HG02571 (cell line): ENCODE measurements at regions not wholly inside any gene's neighbourhood (a gene's known extent, or its start where the extent isn't known, plus 50 kb on each side); places are given as distances from the start of the nearest gene placed in this dataset.

Experiments
- ATAC-seq: cut with Tn5 transposase; IDR thresholded peaks from one replicate; pipeline ENCODE4 v1.9.1; 2021; ENCODE audit warnings: mild to moderate bottlenecking, moderate library complexity; ENCODE audit not compliant: unreplicated experiment

- no peak for ATAC-seq
These were observed 760.4 kb upstream of the TBX3 start for GRCh38 chr12:115444346-115444745.

DNA sequence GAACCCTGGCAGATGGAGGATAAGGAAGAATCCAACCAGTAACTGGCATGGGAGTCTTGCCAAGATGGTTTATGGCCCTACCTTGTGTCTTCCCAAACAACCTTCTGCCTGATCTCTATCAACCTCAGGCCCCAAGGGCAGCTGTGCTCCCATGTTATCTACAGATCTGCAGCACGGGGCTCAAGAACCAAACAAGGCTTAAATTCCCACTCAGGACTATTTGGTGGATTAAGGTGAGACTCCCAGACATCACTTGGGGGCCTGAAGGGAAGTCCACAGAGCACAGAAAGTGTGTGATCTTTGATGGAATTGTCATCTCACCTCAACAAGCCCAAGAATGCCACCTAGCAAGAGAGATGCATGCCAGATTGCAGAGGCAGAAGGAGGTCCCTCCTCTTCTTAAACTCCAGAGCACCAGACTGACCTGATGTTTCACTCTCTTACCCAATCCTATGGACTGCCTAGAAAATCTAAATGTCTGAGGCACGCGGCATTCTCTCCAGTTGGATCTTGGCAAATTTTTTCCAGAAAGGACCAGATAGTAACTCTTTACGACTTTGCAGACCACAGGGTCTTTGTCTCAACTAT is 759.5 kb upstream of the TBX3 start:
- ATAC-seq, result no peak

GRCh38 chr12:115440438-115440837 is 756.5 kb upstream of the TBX3 start:
- ATAC-seq, result no peak

DNA sequence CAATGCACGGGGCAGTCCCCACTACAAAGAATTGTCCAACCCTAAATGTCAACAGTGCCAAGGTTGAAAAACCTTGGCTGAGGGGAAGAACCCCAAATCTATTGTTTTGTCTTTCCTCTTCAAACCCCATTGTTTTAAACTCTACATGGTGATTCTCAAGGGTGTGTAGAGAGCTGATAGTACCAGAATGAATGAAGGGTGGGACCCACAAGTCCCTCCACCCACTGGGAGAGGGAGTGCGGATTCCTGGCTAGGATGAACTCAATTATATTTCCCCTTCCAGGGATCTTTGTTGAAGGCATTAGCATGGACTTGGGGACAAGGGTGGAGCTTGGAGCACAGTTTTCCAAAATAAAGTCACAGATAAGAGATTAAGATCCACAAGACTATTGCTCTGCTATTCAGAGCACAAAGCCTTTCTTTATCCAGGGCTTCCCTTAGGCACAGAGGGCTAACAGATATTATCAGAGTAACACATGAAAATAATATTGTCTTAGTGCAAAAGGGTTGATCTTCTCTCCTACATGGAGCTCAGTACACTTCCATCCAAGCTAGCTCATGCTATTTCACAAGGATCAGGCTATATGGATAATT is 755.1 kb upstream of the TBX3 start:
- no peak for ATAC-seq

DNA sequence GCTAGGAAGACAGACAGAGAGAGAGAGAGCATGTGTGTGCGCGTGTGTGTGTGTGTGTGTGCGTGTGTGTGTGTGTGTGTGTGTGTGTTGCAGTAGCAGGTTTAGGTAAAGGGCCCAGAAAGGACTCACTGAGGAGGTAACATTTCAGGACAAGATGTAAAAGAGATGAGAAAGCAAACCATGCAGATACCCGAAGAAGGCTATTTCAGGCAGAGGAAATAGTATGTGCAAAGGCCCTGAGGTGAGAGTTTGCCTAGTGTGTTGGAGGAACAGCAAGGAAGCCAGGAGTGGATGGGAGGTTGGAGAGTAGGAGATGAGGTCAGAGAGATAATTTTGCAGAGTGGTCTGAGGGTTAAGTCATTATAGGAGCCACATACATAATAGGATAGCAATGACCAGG is 754.3 kb upstream of the TBX3 start:
- ATAC-seq, result no peak

DNA sequence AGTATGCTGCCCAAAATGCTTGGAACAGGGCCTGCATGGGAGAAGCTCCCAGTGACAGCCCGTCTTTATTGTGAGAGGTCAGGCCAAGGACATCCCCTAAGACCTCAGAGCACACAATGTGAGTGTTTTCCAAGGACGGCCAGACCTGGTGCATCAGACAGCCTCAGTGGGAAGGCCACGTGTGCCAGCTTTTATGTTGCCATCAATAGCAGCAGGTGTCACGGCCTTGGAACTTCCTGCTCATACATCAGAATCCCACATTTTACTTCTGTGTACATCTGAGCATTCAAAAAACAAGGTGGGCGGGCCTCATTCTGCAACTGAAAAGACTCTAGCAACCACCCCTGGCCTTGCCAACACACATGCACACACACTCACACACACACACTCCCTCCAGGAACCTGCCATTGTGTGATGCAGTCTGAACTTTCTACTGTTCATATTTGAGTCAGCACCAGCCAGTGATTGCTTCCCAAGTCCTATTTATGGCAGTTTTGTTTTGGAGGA is 753.1 kb upstream of the TBX3 start:
- no peak for ATAC-seq

- no peak for ATAC-seq
These were observed 749.1 kb upstream of the TBX3 start for GRCh38 chr12:115433014-115433634.

DNA sequence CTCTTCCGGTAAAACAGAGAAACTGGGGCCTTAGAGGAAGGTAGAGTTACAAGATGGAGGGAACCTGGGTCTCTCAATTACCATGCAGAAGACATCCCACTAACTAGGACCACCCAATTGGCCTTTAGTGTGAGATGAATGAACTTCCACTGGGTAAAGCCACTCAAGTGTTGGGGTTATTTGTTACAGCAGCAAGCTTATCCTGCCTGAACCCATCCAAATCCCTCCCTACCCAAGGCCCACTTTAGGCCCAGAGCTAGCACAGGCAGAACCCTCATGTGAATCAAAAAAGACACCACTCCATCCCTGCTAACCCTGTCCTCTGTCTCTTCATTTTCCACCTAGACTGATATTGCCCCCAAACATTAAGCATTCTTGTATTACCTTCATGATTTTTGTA is 746.7 kb upstream of the TBX3 start:
- no peak for ATAC-seq

GRCh38 chr12:115426732-115427131 is 742.8 kb upstream of the TBX3 start:
- ATAC-seq, result no peak

DNA sequence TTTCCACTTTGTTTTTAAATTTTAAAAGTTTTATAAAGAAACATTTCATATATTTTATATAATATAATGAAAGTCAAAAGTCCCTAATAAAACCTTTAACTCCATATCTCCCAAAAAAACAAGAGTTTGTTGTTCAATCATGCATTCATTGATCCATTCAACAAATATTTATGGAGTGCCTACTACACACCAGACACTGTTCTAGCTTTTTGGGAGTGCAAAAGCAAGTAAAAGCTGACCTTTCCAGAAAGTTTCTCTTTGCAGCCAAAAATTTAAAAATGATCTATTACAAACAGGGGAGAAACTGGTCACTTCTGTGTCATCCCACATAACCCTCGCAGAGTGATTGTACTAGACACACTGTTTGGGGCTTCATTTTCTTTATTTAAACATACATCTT is 740.0 kb upstream of the TBX3 start:
- no peak for ATAC-seq

GRCh38 chr12:115423546-115423987 is 739.6 kb upstream of the TBX3 start:
- ATAC-seq, result no peak

DNA sequence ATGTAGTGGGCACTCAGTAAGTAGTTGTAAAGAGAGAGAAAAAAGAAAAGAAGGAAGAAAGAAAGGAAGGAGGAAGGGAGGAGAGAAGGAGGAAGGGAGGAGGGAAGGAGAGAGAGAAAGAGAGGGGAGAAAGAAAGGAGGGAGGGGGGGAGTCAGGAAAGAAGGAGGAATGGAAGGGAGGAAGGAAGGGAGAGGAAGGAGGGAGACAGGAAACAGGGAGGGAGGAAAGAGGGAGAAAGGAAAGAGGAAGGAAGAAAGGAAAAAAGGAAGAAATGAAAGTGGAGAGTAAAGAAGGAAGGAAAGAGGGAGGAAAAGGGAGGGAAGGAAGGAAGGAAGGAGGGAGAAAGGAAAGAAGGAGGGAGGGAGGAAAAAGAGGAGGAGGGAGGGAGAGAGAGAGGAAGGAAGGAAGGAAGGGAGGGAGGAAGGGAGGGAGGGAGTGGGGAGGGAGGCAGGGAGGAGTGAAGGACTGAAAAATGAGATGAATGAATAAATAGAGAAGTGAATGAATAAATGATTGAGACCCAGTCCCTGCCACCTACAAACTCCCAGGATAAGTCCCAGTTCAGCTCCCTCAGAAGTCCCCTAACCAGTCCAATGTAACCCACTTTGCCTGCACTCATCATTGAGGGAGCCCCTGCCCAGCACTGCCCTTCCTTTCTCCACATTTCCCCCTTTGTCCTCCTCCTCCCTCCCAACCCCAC is 739.0 kb upstream of the TBX3 start:
- no peak for ATAC-seq

DNA sequence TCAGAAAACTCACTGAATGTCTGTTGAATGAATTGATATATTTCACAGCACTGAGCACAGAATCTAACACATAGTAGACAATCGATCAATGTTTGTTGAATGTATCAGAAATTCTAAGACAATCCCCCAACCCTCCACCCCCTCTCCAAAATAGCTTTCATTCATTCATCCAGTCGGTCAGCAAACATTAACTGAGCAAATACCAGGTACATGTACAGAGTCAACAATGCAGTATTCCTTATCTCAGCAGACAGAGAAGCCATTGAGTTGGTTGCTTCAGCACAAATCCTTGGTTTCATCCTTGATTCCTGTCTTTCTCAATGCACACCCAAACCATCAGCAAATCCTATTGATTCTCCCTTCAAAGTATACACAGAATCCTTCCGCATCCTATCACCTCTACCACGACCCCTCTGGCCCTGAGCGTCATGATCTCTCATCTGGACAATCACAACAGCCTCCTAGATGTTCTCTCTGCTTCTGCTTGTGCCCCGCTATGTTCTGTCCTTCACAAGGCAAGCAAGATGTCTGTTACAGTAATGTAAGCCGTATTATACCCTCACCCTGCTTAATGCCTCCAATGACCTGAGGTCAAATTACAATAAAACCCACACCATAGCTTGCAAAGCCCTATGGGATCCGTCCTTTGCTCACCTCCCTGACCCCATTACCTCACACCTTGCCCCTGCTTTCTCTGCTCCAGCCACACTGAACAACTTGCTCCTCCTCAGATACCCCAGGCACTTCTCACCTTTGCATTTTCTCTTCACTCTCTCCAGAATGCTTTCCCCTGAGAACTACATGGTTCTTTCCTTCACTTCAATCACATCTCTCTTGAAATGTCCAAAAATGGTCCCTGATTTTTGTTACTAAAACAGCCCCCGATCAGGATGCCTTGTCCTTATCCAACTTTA is 738.1 kb upstream of the TBX3 start:
- no peak for ATAC-seq

DNA sequence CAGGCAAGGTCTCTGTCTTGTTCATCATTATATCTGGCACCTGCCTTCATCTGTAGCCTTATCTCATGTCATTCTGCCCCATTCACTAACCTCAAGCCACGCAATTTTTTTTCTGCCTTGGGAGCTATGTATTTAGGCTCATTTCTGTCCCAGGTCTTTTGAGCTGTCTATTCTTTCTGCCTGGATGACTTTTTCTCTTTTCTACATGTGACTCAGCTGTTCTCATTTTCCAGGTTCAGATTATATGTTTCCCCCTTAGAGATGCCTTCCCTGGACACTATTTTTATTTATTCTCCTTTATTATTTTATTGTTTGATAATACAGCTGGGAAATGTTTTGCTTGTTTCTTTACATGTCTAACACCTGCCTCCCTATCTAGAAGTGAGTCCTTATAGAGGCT is 737.4 kb upstream of the TBX3 start:
- ATAC-seq, result no peak

GRCh38 chr12:115419145-115419646 is 735.2 kb upstream of the TBX3 start:
- ATAC-seq, result no peak

- ATAC-seq, result no peak
These were observed 733.6 kb upstream of the TBX3 start for GRCh38 chr12:115417610-115418009.

- no peak for ATAC-seq
These were observed 732.9 kb upstream of the TBX3 start for GRCh38 chr12:115416869-115417268.

- no peak for ATAC-seq
These were observed 729.7 kb upstream of the TBX3 start for GRCh38 chr12:115413626-115414025.

- ATAC-seq, result no peak
These were observed 728.9 kb upstream of the TBX3 start for GRCh38 chr12:115412831-115413230.

GRCh38 chr12:115411121-115411520 is 727.1 kb upstream of the TBX3 start:
- no peak for ATAC-seq

DNA sequence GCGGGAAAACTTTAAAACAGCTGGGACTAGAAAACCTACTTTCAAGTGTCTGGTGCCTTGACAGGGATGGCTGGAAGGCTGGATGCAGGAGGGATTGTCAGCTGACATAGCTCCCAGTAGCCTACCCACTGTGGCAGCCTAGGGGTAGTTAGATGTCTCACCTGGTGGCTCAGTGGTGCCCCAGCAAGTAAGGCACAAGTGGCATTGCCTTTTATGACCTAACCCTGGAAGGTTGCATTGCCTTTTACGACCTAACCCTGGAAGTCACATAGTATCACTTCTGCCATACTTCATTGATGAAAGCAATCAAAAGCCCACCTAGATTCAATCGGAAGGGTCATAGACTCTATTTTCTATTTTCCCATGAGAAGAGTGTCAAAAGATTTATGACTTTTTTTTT is 724.7 kb upstream of the TBX3 start:
- ATAC-seq, result no peak
